ENCODE measurements at regions not wholly inside any gene's neighbourhood (a gene's known extent, or its start where the extent isn't known, plus 50 kb on each side); places are given as distances from the start of the nearest gene placed in this dataset.

DNA sequence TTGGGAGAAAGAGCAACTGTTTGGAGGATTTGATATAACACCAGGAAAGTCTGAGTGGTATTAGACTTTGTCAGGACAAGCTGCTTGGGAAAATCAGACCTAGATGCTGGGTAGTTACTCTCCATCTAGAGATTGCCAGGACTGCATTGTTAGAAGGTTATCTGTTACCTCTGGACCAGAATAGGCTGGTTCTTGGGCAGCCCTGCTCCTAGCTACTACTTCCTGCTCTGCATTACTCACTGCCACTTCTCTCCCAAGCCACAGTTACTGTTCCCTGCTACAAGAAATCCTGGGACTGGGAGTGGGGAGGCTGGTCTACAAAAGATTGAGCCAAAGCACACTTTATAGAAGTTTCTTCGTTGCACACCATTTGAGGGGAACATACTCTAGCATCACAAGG is 95.5 kb upstream of the KCNN2 start:
- TF ChIP-seq, protein P1, sequence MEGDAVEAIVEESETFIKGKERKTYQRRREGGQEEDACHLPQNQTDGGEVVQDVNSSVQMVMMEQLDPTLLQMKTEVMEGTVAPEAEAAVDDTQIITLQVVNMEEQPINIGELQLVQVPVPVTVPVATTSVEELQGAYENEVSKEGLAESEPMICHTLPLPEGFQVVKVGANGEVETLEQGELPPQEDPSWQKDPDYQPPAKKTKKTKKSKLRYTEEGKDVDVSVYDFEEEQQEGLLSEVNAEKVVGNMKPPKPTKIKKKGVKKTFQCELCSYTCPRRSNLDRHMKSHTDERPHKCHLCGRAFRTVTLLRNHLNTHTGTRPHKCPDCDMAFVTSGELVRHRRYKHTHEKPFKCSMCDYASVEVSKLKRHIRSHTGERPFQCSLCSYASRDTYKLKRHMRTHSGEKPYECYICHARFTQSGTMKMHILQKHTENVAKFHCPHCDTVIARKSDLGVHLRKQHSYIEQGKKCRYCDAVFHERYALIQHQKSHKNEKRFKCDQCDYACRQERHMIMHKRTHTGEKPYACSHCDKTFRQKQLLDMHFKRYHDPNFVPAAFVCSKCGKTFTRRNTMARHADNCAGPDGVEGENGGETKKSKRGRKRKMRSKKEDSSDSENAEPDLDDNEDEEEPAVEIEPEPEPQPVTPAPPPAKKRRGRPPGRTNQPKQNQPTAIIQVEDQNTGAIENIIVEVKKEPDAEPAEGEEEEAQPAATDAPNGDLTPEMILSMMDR (IDR thresholded peaks at IDR 0.05 in 4 of 5, conservative IDR thresholded peaks at IDR 0.05 in 1 of 5) = no peak
- TF ChIP-seq POLR2A (IDR thresholded peaks at IDR 0.05) = no peak
